ENCODE measurements at regions not wholly inside any gene's neighbourhood (a gene's known extent, or its start where the extent isn't known, plus 50 kb on each side); places are given as distances from the start of the nearest gene placed in this dataset.

GRCh38 chr18:7395566-7395965 is 164.7 kb downstream of the LRRC30 start:
- no peak for DNase-seq (ENCODE audit: low read depth, low spot score)
- SMC1A ChIA-PET (ENCODE audit: uncharacterized antibody, unreplicated experiment), result no interaction called here
- CTCF ChIA-PET, result interaction anchor here (0.6 kb wide), 1 partner anchor 8 kb away, joined by 3 read pairs; no protein-coding TSS in a partner anchor
- BruUV-seq (replicated peaks), result no TSS peak
- in situ Hi-C loops (cut with MboI), result no loop called here
- Histone ChIP-seq H3K4me1 (ENCODE audit: control insufficient read depth, insufficient read depth, low read length) (no peaks in the 10 kb centered on the region), H4K20me1 (ENCODE audit: control insufficient read depth, insufficient read depth) (no peaks in the 10 kb centered on the region), H3K9me3 (replicated peaks; ENCODE audit: control insufficient read depth, insufficient read depth, low read length) (no peaks in the 10 kb centered on the region), H3K27me3 (replicated peaks in 1 of 2; ENCODE audit: control insufficient read depth in 2 of 2, insufficient read depth in 2 of 2, low read length in 1 of 2) (no peaks in the 10 kb centered on the region; a peak in 1 of 4 replicates), H3K79me2 (ENCODE audit: control insufficient read depth, insufficient read depth, low read length) (no peaks in the 10 kb centered on the region), H2AFZ (ENCODE audit: control insufficient read depth, low read depth, low read length) (no peak overlapping the region), H3K36me3 (ENCODE audit: control insufficient read depth in 2 of 2, insufficient read depth in 2 of 2, low read length in 1 of 2) (no peaks in the 10 kb centered on the region), H3K4me2 (ENCODE audit: control insufficient read depth, insufficient read depth) (no peak overlapping the region), H3K9ac (ENCODE audit: control insufficient read depth, insufficient read depth, low read length) (no peak overlapping the region), H3K27ac (ENCODE audit: control insufficient read depth, insufficient read depth) (no peak overlapping the region), H3K4me3 (no peak overlapping the region)
- no peak for FAIRE-seq
- TF ChIP-seq NR2C1 (IDR thresholded peaks at IDR 0.05) (no peak), NFXL1 (IDR thresholded peaks at IDR 0.05; ENCODE audit: borderline replicate concordance) (no peak), ZBTB11 (CRISPR knock-in tag; IDR thresholded peaks at IDR 0.05) (no peak), KDM1A (IDR thresholded peaks at IDR 0.05; ENCODE audit: borderline replicate concordance) (no peak), SUZ12 (IDR thresholded peaks at IDR 0.05; ENCODE audit: unreplicated experiment) (no peak), MXI1 (IDR thresholded peaks at IDR 0.05; ENCODE audit: low read depth, low read length) (no peak), RELB (IDR thresholded peaks at IDR 0.05; ENCODE audit: low read depth) (no peak), HCFC1 (IDR thresholded peaks at IDR 0.05; ENCODE audit: low read length) (no peak), BRCA1 (IDR thresholded peaks at IDR 0.05; ENCODE audit: low read depth, low read length) (no peak), NR2C2 (IDR thresholded peaks at IDR 0.05; ENCODE audit: borderline replicate concordance, control insufficient read depth, insufficient read length, low read depth) (no peak), ESRRA (IDR thresholded peaks at IDR 0.05; ENCODE audit: low read length) (no peak), SMAD1 (IDR thresholded peaks at IDR 0.05; ENCODE audit: low read depth, partially characterized antibody) (no peak)
- WGBS (ENCODE audit: insufficient coverage, insufficient replicate concordance, low lambda C conversion rate, missing lambda C conversion rate), result 33% methylated on average over 4 of the region's 4 CpGs
- intact Hi-C loops (cut with micrococcal nuclease; ENCODE audit: unreplicated experiment), result no loop called here
- POLR2A ChIA-PET, result no interaction called here
- no peak for ATAC-seq
- RAD21 ChIA-PET (ENCODE audit: unreplicated experiment), result no interaction called here
